22Rv1 (cell line): ENCODE measurements at regions not wholly inside any gene's neighbourhood (a gene's known extent, or its start where the extent isn't known, plus 50 kb on each side); places are given as distances from the start of the nearest gene placed in this dataset.

Source experiments
- H3K27ac ChIP-seq: fragments of 450-650 bp; 2 replicates; pipeline ENCODE4 v1.5.1; 2017
- ZFX ChIP-seq: fragments of 450-650 bp; IDR thresholded peaks from 2 replicates; pipeline ENCODE4 v1.6.1; 2017; ENCODE audit warnings: antibody characterized with exemption, borderline replicate concordance
- TF ChIP-seq, protein P1 (sequence below): fragments of 450-650 bp; IDR thresholded peaks from 2 replicates; pipeline ENCODE4 v1.5.1; 2017; ENCODE audit warnings: mild to moderate bottlenecking

DNA sequence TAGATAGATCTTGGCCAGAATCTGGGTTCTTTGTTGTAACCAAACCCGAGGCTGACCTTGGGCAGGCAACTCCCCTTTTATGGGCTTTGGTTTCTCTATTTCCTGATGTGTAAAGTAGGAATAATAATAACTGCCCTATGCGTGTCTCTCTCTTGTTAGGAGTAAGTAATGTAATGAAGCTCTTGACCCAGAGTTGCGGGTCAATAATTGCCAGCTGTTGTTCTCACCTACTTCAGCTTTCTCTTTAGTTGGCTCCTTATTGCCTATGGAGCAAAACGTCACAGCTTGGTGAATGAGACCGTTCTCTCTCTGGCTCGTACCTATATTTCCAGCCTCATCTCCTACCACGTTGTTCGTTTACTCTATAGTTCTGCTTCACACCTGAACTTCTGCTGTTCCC, 56.6 kb upstream of the KIRREL3 start:
- TF ChIP-seq, protein P1, sequence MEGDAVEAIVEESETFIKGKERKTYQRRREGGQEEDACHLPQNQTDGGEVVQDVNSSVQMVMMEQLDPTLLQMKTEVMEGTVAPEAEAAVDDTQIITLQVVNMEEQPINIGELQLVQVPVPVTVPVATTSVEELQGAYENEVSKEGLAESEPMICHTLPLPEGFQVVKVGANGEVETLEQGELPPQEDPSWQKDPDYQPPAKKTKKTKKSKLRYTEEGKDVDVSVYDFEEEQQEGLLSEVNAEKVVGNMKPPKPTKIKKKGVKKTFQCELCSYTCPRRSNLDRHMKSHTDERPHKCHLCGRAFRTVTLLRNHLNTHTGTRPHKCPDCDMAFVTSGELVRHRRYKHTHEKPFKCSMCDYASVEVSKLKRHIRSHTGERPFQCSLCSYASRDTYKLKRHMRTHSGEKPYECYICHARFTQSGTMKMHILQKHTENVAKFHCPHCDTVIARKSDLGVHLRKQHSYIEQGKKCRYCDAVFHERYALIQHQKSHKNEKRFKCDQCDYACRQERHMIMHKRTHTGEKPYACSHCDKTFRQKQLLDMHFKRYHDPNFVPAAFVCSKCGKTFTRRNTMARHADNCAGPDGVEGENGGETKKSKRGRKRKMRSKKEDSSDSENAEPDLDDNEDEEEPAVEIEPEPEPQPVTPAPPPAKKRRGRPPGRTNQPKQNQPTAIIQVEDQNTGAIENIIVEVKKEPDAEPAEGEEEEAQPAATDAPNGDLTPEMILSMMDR, result no peak
- TF ChIP-seq ZFX, result no peak
- H3K27ac ChIP-seq, result no peak overlapping the region

DNA sequence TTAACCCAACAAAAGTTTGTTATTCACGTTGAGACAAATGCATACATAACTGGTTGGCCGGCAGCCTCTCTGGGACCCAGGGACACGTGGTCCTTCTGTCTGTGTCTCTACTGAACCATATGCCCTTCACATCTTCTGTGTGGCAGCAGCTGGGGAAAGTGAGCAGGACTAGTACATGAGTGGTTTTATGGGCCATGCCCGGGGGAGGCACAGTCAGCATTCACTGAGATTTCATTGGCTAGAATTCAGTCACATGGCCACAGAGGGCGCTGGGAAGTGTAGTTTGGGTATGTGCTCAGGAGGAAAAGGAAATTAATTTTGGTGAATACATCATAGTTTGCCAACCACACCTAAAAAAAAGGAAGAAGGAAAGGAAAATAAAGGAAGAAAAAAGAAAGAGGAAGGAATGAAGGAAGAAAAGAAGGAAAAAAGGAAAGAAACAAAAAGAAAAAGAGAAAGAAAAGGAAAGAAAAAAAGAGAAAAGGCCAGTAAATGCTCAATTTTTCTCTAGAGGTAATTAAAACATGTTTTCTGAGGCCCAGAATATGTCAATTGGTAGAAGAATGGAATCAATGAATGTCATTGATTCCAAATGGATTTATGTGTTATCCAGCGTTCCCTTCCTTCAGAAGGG, 55.9 kb upstream of the KIRREL3 start:
- no peak overlapping the region for H3K27ac ChIP-seq
- no peak for TF ChIP-seq ZFX
- TF ChIP-seq, protein P1, result no peak

DNA sequence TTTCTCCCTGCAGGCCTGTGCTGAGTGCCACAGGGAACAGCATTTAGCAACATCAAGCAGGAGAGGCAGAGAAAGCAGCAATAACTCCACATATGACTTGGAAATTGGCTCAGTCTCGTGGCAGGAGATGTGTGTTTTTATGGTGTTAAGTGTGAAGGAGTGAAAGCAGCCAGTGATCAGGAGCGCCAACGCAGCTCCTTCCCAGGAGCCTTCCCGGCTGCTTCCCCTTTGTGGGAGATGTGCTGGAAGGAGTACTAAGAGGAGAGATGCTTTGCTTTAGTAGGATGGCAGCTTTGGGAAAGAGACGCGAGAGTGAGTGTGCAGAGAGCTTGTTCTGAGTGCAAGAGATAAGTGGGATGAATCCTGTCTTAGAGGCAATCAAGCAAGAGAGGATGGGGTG, 54.7 kb upstream of the KIRREL3 start:
- no peak for TF ChIP-seq ZFX
- TF ChIP-seq, protein P1, result no peak
- H3K27ac ChIP-seq, result no peak overlapping the region

DNA sequence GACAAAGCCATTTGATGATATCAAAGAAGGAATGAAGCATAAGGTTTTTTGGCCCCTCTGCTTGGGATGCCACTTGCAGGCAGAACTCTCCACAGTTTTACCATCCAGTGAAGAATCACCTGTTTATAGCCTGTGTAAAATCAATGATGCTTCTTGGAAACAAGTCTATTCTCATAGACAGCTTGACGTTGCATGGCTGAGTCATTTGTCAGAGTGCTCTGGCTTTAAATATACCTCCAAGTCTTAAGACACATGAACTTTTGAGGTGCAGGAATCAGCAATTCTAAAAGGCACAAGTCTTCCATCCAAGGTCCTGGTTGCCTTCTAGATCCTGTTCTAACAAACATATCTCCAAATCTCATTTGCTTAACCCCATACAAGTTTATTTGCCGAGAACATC, 53.6 kb upstream of the KIRREL3 start:
- TF ChIP-seq, protein P1, result no peak
- TF ChIP-seq ZFX, result no peak
- no peak overlapping the region for H3K27ac ChIP-seq

DNA sequence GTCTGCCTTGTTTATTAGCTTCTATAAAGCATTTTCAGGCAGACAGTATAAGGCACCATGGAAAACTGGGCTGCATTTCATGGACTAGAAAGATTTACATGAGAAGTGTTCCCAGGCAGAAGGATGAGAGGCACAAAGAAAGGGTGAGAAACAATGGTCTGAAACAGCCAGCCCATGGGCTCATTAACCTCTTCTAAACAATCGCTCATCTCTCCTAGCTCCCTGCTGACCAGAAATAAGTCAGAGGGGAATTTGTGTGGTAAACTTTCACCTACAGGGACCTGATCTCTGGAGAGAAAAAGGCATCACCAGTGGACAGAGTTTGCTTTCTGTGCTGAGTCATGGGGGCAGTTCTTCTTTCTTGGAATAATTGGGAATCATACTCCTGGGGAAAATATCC, 51.8 kb upstream of the KIRREL3 start:
- TF ChIP-seq, protein P1, result no peak
- TF ChIP-seq ZFX, result no peak
- H3K27ac ChIP-seq, result no peak overlapping the region
